A673 (cell line): ENCODE measurements at regions not wholly inside any gene's neighbourhood (a gene's known extent, or its start where the extent isn't known, plus 50 kb on each side); places are given as distances from the start of the nearest gene placed in this dataset.

Experiments used
- BruUV-seq: library from RNA; stranded (reverse); fragments of 400-500 nt; replicated peaks from 2 replicates; lab custom pipeline; 2021; lab: Mats Ljungman, UMichigan
- CTCF ChIA-PET: fragments of 300-600 bp; sonication (Branson Sonifier 250); formaldehyde crosslinking; loops from one replicate; lab custom pipeline; 2022; ENCODE audit warnings: antibody characterized with exemption; lab: Charles Lee
- POLR2A ChIA-PET: fragments of 300-600 bp; sonication (Branson Sonifier 250); formaldehyde crosslinking; loops from one replicate; lab custom pipeline; 2022; ENCODE audit warnings: antibody characterized with exemption; ENCODE audit not compliant: low non-redundant PET; lab: Charles Lee
- DNase-seq: peaks from one replicate; pipeline ENCODE4 v3.0.0-alpha.2; 2015; ENCODE audit warnings: low spot score
- H3K27ac ChIP-seq: fragments of 200-600 bp; sonication (generic); 2 replicates; pipeline ENCODE4 v1.5.1; 2016; ENCODE audit warnings: mixed run types, low read depth, mild to moderate bottlenecking, mixed read lengths, antibody characterized with exemption, low read length; ENCODE audit not compliant: poor library complexity, severe bottlenecking
- H3K27me3 ChIP-seq: fragments of 200-600 bp; sonication (generic); replicated peaks from 2 replicates; pipeline ENCODE4 v1.6.1; 2017; ENCODE audit warnings: mixed run types, low read depth, mild to moderate bottlenecking, mixed read lengths, antibody characterized with exemption, low read length; ENCODE audit not compliant: insufficient read depth, poor library complexity
- H3K36me3 ChIP-seq: fragments of 200-600 bp; sonication (generic); 2 replicates; pipeline ENCODE4 v1.6.1; 2016; ENCODE audit warnings: mixed run types, mild to moderate bottlenecking, mixed read lengths, antibody characterized with exemption, low read length; ENCODE audit not compliant: insufficient read depth, poor library complexity, severe bottlenecking
- H3K4me1 ChIP-seq: fragments of 200-600 bp; sonication (generic); 2 replicates; pipeline ENCODE4 v1.6.1; 2017; ENCODE audit warnings: mixed run types, mild to moderate bottlenecking, mixed read lengths, antibody characterized with exemption, low read length; ENCODE audit not compliant: insufficient read depth, poor library complexity, severe bottlenecking
- H3K4me3 ChIP-seq: fragments of 200-600 bp; sonication (generic); 2 replicates; pipeline ENCODE4 v1.5.1; 2016; ENCODE audit warnings: low read depth, mixed run types, mild to moderate bottlenecking, mixed read lengths, low read length; ENCODE audit not compliant: poor library complexity, severe bottlenecking
- H3K9me3 ChIP-seq: fragments of 200-600 bp; sonication (generic); 2 replicates; pipeline ENCODE4 v1.6.1; 2016; ENCODE audit warnings: mixed run types, low read depth, mild to moderate bottlenecking, mixed read lengths, antibody characterized with exemption, low read length; ENCODE audit not compliant: poor library complexity, severe bottlenecking
- EZH2 ChIP-seq: fragments of 200-600 bp; sonication (generic); IDR thresholded peaks from 2 replicates; pipeline ENCODE4 v1.6.1; 2017; ENCODE audit warnings: borderline replicate concordance, low read depth, mild to moderate bottlenecking, mixed read lengths, antibody characterized with exemption, low read length; ENCODE audit not compliant: poor library complexity, severe bottlenecking
- intact Hi-C: fragments of 100-400 bp; cut with micrococcal nuclease; formaldehyde crosslinking; loops from one replicate; pipeline ENCODE4 v1.10.0; 2022; ENCODE audit not compliant: unreplicated experiment
- TF ChIP-seq, protein P1 (sequence below): fragments of 300-800, 200-600 bp; sonication (generic); conservative IDR thresholded peaks from 2 replicates; pipeline ENCODE4 v1.5.1; 2017; ENCODE audit warnings: low read depth, mild to moderate bottlenecking, antibody characterized with exemption, low read length, moderate library complexity, mixed read lengths

DNA sequence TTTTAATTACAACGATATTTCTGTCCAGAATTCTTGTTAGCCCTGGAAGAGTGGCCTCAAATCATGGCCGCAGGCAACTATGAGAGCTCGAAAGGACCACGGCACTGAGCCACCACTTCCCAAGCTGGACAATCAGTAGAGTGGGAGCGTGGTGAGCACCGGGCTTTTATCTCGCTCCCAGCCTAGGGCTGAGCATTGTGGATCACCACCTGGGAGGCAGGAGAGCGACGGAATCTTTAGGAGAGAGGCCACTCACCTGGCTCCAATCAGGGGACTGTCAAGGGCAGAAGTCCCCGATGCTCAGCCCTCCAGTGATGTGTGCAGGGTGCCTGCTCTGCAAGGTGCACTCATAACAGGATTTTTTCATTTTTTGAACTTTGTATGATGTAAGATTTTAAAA, 377.1 kb upstream of the B3GAT1 start:
- H3K4me3 ChIP-seq, result no peak overlapping the region
- no peaks in the 10 kb centered on the region for H3K36me3 ChIP-seq
- ChIA-PET POLR2A (no interaction called here), CTCF (no interaction called here)
- intact Hi-C loops, result no loop called here
- no peaks in the 10 kb centered on the region for H3K27me3 ChIP-seq
- H3K9me3 ChIP-seq, result no peaks in the 10 kb centered on the region
- H3K27ac ChIP-seq, result no peak overlapping the region
- no TSS peak for BruUV-seq
- TF ChIP-seq EZH2, result no peak
- TF ChIP-seq, protein P1, sequence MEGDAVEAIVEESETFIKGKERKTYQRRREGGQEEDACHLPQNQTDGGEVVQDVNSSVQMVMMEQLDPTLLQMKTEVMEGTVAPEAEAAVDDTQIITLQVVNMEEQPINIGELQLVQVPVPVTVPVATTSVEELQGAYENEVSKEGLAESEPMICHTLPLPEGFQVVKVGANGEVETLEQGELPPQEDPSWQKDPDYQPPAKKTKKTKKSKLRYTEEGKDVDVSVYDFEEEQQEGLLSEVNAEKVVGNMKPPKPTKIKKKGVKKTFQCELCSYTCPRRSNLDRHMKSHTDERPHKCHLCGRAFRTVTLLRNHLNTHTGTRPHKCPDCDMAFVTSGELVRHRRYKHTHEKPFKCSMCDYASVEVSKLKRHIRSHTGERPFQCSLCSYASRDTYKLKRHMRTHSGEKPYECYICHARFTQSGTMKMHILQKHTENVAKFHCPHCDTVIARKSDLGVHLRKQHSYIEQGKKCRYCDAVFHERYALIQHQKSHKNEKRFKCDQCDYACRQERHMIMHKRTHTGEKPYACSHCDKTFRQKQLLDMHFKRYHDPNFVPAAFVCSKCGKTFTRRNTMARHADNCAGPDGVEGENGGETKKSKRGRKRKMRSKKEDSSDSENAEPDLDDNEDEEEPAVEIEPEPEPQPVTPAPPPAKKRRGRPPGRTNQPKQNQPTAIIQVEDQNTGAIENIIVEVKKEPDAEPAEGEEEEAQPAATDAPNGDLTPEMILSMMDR, result no peak
- peaks cover 2% of the 10 kb centered on the region for H3K4me1 ChIP-seq
- no peak for DNase-seq

DNA sequence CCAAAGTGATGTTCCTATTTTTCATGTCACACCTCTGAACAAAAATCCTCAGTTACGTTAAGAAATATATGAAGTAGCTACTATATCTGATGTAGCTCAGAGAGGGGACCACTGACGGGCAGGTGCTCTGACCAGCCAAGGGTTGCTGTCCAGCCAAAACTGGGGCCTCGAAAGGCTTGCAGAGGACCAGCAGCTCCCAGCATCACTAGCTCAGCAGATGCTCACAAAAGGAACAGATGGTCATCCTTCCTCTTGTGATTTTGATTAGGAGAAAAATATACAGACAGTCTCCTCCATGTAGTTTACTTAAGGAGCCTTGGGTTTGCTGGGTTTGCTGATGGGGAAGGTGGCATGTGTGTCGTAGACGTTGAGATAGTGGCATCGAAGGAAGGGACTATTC, 374.6 kb upstream of the B3GAT1 start:
- BruUV-seq, result no TSS peak
- intact Hi-C loops, result no loop called here
- no peak overlapping the region for H3K27ac ChIP-seq
- no peaks in the 10 kb centered on the region for H3K36me3 ChIP-seq
- ChIA-PET POLR2A (no interaction called here), CTCF (no interaction called here)
- peaks cover 5% of the 10 kb centered on the region for H3K4me1 ChIP-seq
- DNase-seq, result no peak
- no peak for TF ChIP-seq EZH2
- TF ChIP-seq, protein P1, result no peak
- no peaks in the 10 kb centered on the region for H3K27me3 ChIP-seq
- H3K9me3 ChIP-seq, result no peaks in the 10 kb centered on the region
- H3K4me3 ChIP-seq, result no peak overlapping the region

DNA sequence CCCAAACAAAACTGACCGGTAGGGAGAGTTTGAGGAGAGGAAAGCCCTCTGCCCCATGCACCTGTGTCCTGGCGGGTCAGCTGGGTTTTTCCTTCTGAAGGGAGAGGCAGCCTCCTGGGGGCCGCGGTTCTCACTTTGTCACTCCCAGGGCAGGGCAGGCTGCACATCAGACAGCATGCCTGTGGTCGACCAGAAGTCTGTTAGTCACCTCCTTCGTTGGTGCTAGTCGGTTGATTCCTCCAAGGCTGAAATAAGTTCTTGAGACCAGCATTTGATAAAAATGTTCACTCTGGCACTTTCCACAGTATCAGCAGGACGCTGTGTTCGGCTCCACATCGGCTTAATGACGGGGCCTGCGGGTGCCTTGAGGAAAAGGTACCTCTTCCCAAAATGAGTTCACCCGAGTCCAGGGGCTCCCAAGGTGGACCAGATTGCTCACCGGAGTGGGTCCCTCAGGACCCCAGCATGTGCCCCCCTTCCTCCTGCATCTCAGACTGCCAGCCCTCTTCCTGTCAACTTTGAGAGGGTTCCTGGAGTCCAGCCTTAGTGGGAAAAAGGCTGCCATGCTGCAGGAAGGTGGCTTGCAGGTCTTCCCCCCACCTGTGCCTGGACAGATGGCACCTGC, 373.7 kb upstream of the B3GAT1 start:
- Histone ChIP-seq H3K4me3 (no peak overlapping the region), H3K4me1 (peaks cover 5% of the 10 kb centered on the region), H3K27me3 (no peaks in the 10 kb centered on the region), H3K27ac (no peak overlapping the region), H3K9me3 (no peaks in the 10 kb centered on the region), H3K36me3 (no peaks in the 10 kb centered on the region)
- no peak for DNase-seq
- TF ChIP-seq, protein P1, result no peak
- TF ChIP-seq EZH2, result no peak
- intact Hi-C loops, result no loop called here
- POLR2A ChIA-PET, result no interaction called here
- BruUV-seq, result no TSS peak
- CTCF ChIA-PET, result no interaction called here
